GM21529 (cell line): ENCODE measurements at regions not wholly inside any gene's neighbourhood (a gene's known extent, or its start where the extent isn't known, plus 50 kb on each side); places are given as distances from the start of the nearest gene placed in this dataset.

Experiments used
- ATAC-seq: cut with Tn5 transposase; IDR thresholded peaks from one replicate; pipeline ENCODE4 v1.9.1; 2021; ENCODE audit not compliant: unreplicated experiment

DNA sequence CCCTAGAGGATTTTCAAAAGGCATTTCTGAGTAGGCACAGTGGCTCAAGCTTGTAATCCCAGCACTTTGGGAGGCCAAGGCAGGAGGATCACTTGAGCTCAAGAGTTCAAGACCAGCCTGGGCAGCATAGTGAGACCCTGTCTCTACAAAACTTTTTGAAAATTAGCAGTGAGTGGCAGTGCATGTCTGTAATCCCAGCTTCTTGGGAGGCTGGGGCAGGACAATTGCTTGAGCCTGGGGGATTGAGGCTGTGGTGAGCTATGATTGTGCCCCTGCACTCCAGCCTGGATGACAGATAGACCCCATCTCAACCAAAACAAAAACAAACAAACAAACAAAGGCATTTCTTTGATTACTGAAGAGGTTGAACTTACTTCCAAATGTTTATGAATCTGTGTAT is 201.4 kb downstream of the KIF26A start:
- no peak for ATAC-seq

DNA sequence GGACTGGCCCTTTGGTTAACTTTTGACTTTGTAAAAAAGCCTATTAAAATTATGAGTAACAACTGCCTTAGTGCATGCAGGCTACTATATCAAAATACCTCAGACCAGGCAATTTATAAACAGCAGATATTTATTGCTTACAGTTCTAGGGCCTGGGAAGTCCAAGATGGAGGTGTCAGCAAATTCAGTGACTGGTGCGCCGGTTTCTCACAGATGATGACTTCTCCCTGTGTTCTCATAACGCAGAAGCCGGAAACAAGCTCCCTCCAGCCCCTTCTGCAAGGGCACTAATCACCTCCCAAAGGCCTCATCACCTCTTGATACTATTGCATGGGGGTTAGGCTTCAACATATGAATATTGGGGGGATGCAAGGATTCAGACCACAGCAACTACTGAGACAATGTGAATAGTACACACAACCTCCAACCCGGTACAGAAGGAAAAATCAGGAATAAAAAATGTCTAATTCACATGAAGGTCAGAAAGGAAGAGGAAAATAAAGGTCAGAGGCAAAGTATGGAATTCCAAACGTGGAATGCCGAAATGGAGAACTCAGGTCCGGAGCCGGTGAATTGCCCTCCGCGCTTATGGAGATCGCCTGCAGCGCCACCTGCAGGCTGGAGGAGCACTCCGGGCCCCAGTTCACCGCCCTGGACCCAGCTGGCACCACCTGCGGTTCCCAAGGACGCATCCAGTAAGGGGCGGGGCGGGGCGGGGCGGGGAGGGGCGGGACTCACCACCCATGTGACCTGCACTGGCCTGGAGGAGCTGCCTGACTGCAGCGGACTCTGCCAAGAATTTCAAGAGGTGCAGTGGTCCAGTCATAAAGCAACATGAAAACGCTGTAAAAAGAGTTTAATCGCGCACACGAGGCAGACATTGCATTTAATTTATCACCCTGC is 203.4 kb downstream of the KIF26A start:
- no peak for ATAC-seq

DNA sequence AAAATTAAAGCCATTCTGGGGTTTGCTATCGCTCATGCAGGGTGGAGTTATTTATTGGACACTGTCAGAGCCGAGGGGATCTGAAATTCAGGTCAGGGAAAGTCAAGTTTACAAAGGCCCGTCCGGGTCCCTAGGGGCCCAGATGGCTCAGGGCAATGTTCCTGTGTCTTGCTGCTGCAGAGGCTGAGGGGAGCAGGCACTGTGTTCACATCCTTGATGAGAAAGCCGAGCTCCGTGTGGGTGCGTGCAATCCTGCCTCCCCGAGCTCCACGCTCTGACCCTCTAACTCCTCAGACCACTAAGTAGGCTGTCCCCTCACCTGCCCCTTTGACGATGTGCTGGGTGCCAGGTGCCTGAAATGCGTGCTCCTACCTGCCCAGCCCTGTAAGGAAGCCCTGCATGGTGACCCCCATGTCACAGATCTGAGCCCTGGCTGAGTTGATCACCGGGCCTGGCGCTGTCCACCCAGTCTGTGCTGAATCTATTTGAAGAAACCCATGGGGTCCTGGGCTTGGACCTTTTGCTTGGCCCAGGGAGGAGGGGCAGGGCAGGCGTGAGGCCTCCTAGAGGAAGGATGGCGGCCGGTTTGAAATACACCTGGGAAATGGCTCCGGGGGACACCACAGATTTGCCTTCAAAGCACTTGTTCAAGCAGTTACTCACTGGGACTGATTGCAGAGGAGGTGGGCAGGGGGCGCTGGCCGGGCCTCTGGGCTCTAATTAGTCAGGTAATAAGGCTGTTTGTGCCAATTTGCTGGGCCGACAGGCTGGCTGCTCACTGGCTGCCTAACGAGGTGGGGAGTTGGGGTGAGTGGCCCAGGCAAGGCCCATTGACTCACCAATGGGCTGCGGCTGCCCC is 204.3 kb downstream of the KIF26A start:
- no peak for ATAC-seq

DNA sequence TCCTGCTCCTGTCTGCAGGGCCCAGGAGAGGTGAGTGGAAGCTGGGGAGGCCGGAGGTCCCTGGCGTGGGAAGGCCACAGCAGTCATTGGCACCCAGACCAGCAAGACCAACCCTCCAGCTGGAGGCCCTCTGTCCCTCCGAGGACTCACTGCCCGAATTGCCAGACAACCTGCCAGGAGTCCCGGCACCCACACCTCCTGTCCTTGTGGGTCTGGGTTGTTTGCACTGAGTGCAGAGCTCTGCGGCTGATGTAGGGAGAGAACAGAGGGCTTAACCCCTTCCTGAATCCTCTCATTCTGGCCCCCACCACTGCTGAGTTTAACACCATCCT is 204.9 kb downstream of the KIF26A start:
- no peak for ATAC-seq

DNA sequence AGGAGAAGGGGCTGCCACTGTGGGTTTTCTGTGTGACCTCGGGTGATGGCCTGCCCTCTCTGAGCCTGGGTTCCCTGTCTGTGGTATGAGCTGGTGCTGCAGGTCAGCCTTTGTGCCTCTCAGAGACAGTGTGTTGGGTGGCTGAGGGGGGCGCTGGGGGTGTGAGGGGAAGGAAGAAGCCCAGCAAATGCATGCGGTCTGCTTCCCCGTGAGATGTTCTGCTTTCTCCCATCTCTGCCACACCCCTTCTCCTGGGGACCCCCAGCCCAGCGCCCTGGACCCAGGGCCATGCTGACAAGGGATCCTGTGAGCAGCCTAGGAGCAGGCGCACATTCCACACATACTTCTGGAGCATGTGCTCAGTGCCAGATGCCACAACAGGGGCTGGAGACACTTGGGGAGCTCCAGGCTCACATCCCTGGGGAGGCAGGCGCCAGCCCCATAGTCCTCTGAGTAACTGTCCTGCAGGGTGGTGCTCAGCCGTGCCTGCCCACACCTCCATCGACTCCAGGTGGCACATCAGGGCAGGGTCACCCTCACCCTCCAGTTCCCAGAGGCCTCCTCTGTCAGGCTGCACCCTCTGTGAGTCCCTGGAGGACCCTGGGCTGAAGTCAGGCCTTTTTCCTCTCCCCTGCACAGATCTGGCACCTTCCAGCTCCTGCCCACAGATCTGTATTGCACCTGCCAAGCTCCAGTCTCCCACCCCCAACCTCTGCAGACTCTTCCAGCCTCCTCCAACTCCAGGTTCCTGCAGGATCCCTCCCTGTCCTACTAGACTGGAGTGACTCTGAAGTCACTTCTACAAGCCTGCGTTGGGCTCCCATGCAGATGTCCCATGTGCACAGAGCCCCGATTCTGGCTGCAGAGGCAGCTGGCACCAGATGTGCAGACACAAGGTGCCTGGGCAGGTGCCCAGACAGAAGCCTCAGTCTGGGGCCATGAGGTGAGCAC is 205.6 kb downstream of the KIF26A start:
- no peak for ATAC-seq

DNA sequence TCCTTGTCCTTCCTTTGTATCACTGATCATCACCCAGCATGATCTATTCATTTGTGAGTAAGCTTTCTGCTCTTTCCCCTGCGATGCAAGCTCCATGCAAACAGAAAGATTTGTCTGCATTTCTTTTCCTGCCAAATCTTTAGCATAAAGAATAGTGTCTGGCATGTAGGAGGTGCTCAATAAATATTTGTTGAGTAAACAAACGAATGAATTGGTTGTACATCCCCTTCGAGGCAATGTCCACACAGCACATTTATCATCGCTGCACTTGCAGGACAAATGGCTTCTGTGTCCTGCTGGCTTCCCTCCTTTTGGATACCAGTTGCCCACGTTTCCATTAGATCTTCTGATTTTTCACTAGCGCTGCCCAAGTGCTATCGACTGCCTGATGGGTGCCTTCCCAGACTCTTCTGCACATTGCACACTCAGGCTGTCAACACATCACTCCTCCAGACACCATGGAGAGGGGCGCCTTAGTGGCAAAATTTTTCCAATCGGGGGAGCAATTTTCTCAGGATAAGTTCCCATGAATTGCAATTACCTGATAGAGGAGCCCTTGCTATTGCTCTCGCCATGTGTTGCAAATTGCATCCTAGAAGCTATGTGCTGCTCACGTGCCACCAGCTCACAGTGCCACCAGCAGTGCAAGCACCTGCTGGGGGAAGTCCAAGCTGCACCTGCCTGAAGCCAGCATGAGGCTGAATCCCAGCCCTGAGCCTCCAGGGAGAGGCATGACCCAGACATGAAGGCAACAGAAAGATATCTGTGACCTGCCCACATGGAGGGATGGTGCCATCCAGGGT is 206.6 kb downstream of the KIF26A start:
- no peak for ATAC-seq

DNA sequence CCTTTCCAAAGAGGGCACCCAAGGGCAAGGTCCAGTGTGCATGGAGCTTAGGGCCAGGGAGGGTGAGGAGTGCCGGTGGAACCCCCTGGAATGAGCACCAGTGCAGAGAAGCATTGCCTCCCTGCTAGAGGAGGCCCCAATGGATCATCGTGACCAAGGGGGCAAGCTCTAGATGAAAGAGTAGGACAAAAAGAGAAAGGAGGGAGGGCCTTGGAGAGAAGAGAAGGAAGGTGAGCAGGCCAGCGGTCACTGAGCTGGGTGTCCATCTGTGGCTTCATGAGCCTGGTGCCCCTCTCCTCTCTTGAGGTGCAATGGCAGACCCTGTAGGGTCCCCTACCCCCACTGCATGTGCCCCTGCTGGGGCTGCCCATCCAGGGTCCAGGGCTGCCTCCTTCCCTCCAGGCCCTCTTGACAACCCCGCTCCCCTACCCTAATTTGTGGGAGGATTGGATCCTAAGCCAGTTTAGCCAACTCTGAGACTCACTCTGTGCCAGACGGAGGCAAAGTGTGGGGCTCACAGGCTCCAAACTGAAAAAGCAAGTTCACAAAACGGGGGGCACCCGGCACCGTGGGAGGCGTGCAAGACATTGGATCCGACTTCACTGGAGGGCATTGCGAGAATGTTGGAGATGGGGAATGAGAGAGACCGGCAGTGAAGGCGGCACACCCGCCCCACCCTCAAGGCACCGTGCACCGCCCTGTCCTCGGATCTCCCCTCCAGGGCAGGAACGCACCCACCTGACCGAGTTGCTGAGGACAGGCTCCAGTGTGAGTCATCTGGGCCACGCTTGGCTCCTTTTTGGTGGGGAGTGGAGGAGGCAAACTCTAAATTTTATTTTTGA is 207.5 kb downstream of the KIF26A start:
- no peak for ATAC-seq

DNA sequence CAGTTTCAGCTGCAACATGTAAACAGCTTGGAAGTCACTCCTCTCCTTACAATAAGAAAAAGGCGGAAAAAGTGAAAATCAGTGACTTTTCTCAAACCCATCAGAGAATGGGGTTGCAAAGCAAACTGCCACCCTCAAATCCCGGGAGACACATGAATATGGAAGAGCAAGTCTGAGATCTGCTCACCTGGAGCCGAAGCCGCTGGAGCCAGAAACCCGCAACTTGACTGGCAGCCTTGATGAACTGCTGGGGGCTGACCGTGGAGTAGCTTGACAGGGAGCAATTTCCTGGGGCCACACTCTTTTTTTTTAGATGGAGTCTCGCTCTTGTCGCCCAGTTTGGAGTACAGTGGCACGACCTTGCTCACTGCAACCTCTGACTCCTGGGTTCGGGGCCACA is 208.2 kb downstream of the KIF26A start:
- ATAC-seq = no peak

DNA sequence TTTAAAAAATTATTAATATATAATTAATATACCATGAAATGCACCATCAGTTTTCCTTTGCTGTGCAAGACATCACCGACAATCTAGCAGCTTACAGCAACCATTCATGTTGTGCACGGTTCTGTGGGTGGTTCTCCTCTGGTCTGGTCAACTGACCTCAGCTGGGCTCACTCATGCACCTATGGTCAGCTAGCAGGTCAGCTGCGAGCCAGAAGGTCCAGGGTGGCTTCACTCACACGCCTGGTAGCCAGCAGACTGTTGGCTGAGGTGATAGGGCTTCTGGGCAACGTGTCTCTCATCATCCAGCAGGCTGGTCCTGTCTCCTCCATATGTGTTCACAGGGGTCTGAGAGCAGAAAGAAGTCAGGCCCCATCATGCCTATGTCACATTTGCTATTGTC is 210.4 kb downstream of the KIF26A start:
- ATAC-seq = no peak

DNA sequence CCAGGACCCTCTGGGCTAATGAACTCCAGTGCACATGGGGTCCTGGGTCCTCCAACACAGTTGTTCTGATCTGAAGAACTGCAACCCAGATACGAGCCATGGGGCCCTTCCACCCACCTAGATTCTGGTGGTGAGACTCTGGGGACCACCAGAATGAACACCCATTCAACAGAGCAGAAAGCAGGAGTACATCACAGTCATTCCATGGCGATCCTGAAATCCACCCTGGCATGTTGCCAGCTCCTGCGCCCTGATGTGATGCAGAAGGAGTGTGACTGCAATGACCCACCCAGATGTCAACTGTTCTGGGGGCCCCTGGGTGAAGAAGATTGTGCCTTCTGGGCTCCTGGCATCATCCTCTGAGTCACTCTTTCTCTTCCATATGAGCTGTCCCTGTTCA is 211.6 kb downstream of the KIF26A start:
- no peak for ATAC-seq

DNA sequence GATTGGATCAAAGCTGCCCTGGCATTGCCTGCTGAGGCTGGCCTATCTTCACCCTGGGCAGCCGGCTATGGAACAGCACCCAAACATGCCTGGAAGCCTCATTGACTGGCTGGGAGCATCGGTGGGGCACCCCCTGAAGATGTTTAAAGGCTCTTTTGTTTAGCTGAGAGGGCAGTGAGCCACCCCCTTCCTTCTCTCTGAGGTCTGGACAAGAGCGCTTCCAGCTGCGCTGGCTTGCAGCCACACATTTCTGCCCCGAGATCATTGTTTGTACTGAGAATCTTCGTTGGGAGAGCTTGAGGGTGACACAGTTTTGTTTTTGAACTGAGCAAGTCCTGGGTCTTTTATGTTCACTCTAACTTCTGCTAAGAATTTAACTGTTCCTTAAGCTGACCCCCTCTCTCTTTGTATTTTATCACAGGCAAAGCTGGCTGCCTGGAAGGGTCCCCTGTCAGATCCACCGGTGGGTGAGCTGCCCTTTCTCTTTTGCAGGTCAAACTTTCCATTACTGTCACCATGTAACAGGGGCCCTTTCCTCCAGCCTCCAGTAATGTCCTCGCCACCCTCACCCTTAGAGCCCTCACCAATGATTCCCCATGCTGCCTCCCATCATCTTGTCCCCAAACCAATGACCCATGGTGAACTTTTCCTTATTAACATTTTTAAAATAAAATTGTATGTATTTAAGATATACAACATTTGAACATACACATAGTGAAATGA is 212.2 kb downstream of the KIF26A start:
- ATAC-seq = no peak

DNA sequence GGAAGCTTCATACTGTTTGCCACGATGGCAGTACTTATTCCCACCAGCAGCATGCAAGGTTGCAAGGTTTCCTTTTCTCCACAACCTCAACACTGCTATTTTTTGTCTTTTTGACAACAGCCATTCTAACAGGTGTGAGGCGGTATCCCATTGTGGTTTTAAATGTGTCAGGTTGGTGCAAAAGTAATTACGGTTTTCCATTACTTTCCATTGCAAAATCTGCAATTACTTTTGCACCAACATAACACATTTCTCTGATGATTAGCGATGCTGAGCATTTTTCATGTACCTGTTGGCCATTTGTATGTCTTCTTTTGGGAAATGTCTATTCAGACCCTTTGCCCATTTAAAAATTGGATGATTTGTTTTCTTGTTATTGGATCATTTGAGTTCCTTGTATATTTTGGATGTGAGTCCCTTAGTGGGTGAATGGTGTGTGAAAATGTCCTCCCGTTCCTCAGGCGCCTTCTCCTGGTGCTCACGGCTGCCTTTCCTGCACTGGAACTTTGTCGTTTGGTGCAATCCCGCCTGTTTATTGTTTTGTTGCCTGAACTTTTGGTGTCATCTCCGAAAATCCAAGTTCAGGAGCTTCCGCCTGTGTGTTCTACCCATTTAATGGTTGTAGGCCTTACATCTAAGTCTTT is 213.6 kb downstream of the KIF26A start:
- no peak for ATAC-seq

DNA sequence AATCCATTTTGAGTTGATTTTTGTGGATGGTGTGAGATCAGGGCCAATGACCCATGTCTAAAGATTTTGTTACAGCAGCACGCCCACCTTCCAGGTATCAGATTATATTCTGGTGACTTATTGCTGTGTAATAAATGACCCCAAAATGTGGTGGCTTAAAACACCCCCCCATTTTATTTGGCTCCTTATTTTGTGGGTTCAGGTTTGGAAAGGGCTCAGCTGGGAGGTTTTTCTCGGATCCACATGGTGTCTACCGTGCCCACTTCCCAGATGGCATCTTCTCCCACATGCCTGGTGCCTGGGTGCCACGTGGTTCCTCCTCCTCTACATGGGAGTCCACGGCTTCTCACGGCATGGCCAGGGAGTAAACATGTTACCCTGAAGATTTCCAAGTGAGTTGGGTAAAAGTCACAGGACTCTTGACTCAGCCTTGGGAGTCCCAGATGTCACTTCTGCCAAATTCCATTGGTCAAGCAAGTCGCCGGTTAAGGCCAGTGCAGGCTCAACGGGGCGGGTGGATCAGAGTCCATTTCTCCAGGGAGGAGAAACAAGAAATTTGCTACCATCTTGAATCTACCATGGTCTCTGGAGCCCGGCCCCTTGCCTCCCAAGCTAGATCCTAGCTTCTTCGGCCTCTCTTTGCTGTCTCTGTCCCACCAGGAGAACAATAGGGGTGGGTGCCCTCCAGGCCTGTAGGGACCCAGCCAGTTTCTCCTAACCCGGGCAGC is 214.3 kb downstream of the KIF26A start:
- ATAC-seq = no peak

DNA sequence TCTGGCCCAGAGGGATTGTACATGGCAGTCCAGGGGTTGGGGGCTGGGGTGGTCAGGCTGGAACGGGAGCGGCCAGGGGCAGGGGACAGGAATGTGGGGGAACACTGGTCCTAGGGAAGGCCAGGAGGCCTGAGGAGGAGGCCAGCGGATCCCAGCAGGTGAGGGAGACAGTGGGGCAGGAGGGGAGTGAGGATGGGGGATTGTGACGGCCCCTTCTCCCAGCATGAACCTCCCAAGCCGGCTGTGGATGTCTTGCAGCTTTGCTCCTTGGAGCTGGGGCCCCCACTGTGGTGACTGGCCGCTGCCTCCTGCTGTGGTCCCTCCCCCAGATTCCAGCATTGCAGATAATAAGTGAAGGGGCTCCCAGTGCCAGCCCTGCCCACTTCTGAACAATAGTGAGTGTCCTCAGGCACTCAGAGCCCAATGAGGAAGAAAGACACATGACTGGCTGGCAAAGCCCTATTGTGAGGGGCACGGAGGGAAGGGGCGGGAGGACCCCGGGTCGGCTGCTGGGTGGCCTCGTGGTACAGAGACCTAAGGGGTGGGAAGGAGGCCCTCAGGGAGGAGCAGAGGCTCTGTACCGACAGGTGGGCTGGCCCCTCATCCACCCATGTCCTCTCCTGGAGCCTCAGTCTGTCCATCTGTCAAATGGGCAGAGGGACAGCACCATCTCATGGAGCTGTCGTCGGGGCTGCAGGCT is 215.0 kb downstream of the KIF26A start:
- ATAC-seq = no peak

DNA sequence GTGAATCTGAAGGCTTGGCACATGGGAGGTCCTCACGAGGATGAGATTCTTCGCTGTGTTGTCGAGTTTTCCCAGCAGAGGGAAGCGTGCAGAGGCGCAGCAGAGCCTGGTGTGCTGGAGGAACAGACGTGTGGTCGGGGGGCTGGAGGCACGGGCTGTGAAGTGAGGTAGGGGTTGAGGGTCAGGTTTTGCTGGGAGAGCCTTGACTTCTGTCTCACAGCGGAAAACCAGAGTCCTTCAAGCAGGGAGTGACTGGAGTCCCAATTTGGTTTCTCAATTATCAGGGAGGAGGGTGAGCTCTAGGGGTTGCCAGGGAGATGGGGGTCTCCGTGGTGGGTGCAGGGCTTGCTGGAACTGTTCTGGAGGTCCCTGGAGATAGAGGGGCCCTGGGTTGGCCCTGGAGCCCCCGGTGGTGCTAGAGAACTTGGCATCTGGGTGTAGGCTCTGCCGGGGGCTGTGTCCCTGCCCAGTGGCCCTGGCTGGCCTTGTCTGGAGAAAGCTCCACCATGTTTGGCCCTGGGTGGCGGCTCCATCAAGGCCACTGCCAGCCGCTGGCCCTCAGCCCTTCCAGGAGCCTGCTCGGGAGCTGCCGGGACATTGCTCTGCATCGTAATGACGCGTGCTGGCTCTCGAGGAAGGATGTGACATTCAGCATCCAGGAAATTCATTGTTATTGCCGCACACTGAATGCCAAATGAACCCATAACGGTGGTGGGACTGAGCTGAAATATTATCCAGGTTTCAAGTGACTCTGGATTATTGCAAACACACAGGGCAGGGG is 215.7 kb downstream of the KIF26A start:
- no peak for ATAC-seq
